ENCODE measurements at regions not wholly inside any gene's neighbourhood (a gene's known extent, or its start where the extent isn't known, plus 50 kb on each side); places are given as distances from the start of the nearest gene placed in this dataset.

GRCh38 chrX:14228611-14229010, 198.9 kb upstream of the GEMIN8 start:
- no peak for TF ChIP-seq CTCF (IDR thresholded peaks at IDR 0.05; ENCODE audit: unreplicated experiment in 3 of 3)
- Mint-ChIP-seq H3K36me3 (ENCODE audit: low read depth) (no peaks in the 10 kb centered on the region), H3K4me3 (no peak overlapping the region), H3K4me1 (no peaks in the 10 kb centered on the region), H3K27me3 (ENCODE audit: low read depth) (no peaks in the 10 kb centered on the region), H3K27ac (no peak overlapping the region), H3K9me3 (peaks cover 17% of the 10 kb centered on the region)

- H3K4me3 Mint-ChIP-seq = no peak overlapping the region
- no peak for TF ChIP-seq CTCF (IDR thresholded peaks at IDR 0.05; ENCODE audit: unreplicated experiment in 3 of 3)
- H3K36me3 Mint-ChIP-seq (ENCODE audit: low read depth) = no peaks in the 10 kb centered on the region
- H3K9me3 Mint-ChIP-seq = peaks cover 4% of the 10 kb centered on the region
- no peak overlapping the region for H3K27ac Mint-ChIP-seq
- no peaks in the 10 kb centered on the region for H3K4me1 Mint-ChIP-seq
- H3K27me3 Mint-ChIP-seq (ENCODE audit: low read depth) = peaks cover 6% of the 10 kb centered on the region
Measured at GRCh38 chrX:14220386-14220944, 190.8 kb upstream of the GEMIN8 start.

GRCh38 chrX:14209034-14209433, 179.3 kb upstream of the GEMIN8 start:
- Mint-ChIP-seq H3K9me3 (peaks cover 32% of the 10 kb centered on the region), H3K27me3 (ENCODE audit: low read depth) (no peaks in the 10 kb centered on the region), H3K36me3 (ENCODE audit: low read depth) (no peaks in the 10 kb centered on the region), H3K4me3 (no peak overlapping the region), H3K4me1 (no peaks in the 10 kb centered on the region), H3K27ac (no peak overlapping the region)
- TF ChIP-seq CTCF (IDR thresholded peaks at IDR 0.05; ENCODE audit: unreplicated experiment in 3 of 3) = no peak

- no peak for TF ChIP-seq CTCF (IDR thresholded peaks at IDR 0.05; ENCODE audit: unreplicated experiment in 3 of 3)
- no peak overlapping the region for H3K4me3 Mint-ChIP-seq
- no peaks in the 10 kb centered on the region for H3K36me3 Mint-ChIP-seq (ENCODE audit: low read depth)
- H3K9me3 Mint-ChIP-seq = peaks cover 9% of the 10 kb centered on the region
- H3K27me3 Mint-ChIP-seq (ENCODE audit: low read depth) = no peaks in the 10 kb centered on the region
- H3K27ac Mint-ChIP-seq = no peak overlapping the region
- no peaks in the 10 kb centered on the region for H3K4me1 Mint-ChIP-seq
Measured at GRCh38 chrX:14194711-14195110, 165.0 kb upstream of the GEMIN8 start.

GRCh38 chrX:14193547-14193946, 163.9 kb upstream of the GEMIN8 start:
- Mint-ChIP-seq H3K9me3 (peaks cover 9% of the 10 kb centered on the region), H3K27ac (no peak overlapping the region), H3K36me3 (ENCODE audit: low read depth) (no peaks in the 10 kb centered on the region), H3K27me3 (ENCODE audit: low read depth) (no peaks in the 10 kb centered on the region), H3K4me1 (no peaks in the 10 kb centered on the region), H3K4me3 (no peak overlapping the region)
- no peak for TF ChIP-seq CTCF (IDR thresholded peaks at IDR 0.05; ENCODE audit: unreplicated experiment in 3 of 3)

GRCh38 chrX:14173873-14174272, 144.2 kb upstream of the GEMIN8 start:
- no peak for TF ChIP-seq CTCF (IDR thresholded peaks at IDR 0.05; ENCODE audit: unreplicated experiment in 3 of 3)
- H3K27me3 Mint-ChIP-seq (ENCODE audit: low read depth) = peaks cover 3% of the 10 kb centered on the region
- peaks cover 13% of the 10 kb centered on the region for H3K9me3 Mint-ChIP-seq
- no peak overlapping the region for H3K27ac Mint-ChIP-seq
- H3K4me3 Mint-ChIP-seq = no peak overlapping the region
- H3K4me1 Mint-ChIP-seq = no peaks in the 10 kb centered on the region
- no peaks in the 10 kb centered on the region for H3K36me3 Mint-ChIP-seq (ENCODE audit: low read depth)

Data from nephron (organoid).